ENCODE measurements at regions not wholly inside any gene's neighbourhood (a gene's known extent, or its start where the extent isn't known, plus 50 kb on each side); places are given as distances from the start of the nearest gene placed in this dataset.

- H3K36me3 Mint-ChIP-seq (ENCODE audit: low read depth) = no peaks in the 10 kb centered on the region
- DNase-seq = no peak
- no peak for TF ChIP-seq CTCF (IDR thresholded peaks at IDR 0.05)
- ChIA-PET POLR2A (no interaction called here), CTCF (no interaction called here)
- H3K27ac Mint-ChIP-seq = no peak overlapping the region
- ATAC-seq (ENCODE audit: low read depth) = no peak
- H3K4me1 Mint-ChIP-seq = no peaks in the 10 kb centered on the region
- H3K4me3 Mint-ChIP-seq = no peak overlapping the region
- no peaks in the 10 kb centered on the region for H3K27me3 Mint-ChIP-seq
- no peaks in the 10 kb centered on the region for H3K9me3 Mint-ChIP-seq
- intact Hi-C loops (cut with micrococcal nuclease) = no loop called here
Measured at GRCh38 chr15:62637950-62638619, 404.5 kb upstream of the TPM1 start.

GRCh38 chr15:62639432-62639831, 403.1 kb upstream of the TPM1 start:
- DNase-seq (no peak), ATAC-seq (ENCODE audit: low read depth) (no peak)
- Mint-ChIP-seq H3K4me1 (no peaks in the 10 kb centered on the region), H3K9me3 (no peaks in the 10 kb centered on the region), H3K36me3 (ENCODE audit: low read depth) (no peaks in the 10 kb centered on the region), H3K27ac (no peak overlapping the region), H3K4me3 (no peak overlapping the region), H3K27me3 (no peaks in the 10 kb centered on the region)
- TF ChIP-seq CTCF (IDR thresholded peaks at IDR 0.05) = no peak
- POLR2A ChIA-PET = no interaction called here
- CTCF ChIA-PET = no interaction called here
- intact Hi-C loops (cut with micrococcal nuclease) = no loop called here

- no peak overlapping the region for H3K4me3 Mint-ChIP-seq
- H3K4me1 Mint-ChIP-seq = no peaks in the 10 kb centered on the region
- H3K27ac Mint-ChIP-seq = no peak overlapping the region
- no peaks in the 10 kb centered on the region for H3K9me3 Mint-ChIP-seq
- CTCF ChIA-PET = no interaction called here
- H3K36me3 Mint-ChIP-seq (ENCODE audit: low read depth) = no peaks in the 10 kb centered on the region
- H3K27me3 Mint-ChIP-seq = no peaks in the 10 kb centered on the region
- intact Hi-C loops (cut with micrococcal nuclease) = no loop called here
- DNase-seq = no peak
- ATAC-seq (ENCODE audit: low read depth) = no peak
- POLR2A ChIA-PET = no interaction called here
- no peak for TF ChIP-seq CTCF (IDR thresholded peaks at IDR 0.05)
Measured at GRCh38 chr15:62639906-62640605, 402.5 kb upstream of the TPM1 start.

GRCh38 chr15:62641825-62642224, 400.7 kb upstream of the TPM1 start:
- ChIA-PET CTCF (no interaction called here), POLR2A (no interaction called here)
- H3K4me3 Mint-ChIP-seq = no peak overlapping the region
- TF ChIP-seq CTCF (IDR thresholded peaks at IDR 0.05) = no peak
- intact Hi-C loops (cut with micrococcal nuclease) = no loop called here
- no peak overlapping the region for H3K27ac Mint-ChIP-seq
- no peaks in the 10 kb centered on the region for H3K4me1 Mint-ChIP-seq
- no peak for DNase-seq
- H3K36me3 Mint-ChIP-seq (ENCODE audit: low read depth) = no peaks in the 10 kb centered on the region
- no peaks in the 10 kb centered on the region for H3K9me3 Mint-ChIP-seq
- H3K27me3 Mint-ChIP-seq = peaks cover 2% of the 10 kb centered on the region
- ATAC-seq (ENCODE audit: low read depth) = no peak

- CTCF ChIA-PET = no interaction called here
- H3K27me3 Mint-ChIP-seq = peaks cover 2% of the 10 kb centered on the region
- no peak for TF ChIP-seq CTCF (IDR thresholded peaks at IDR 0.05)
- H3K27ac Mint-ChIP-seq = no peak overlapping the region
- H3K36me3 Mint-ChIP-seq (ENCODE audit: low read depth) = no peaks in the 10 kb centered on the region
- H3K4me3 Mint-ChIP-seq = no peak overlapping the region
- H3K4me1 Mint-ChIP-seq = no peaks in the 10 kb centered on the region
- POLR2A ChIA-PET = no interaction called here
- DNase-seq (no peak), ATAC-seq (ENCODE audit: low read depth) (no peak)
- intact Hi-C loops (cut with micrococcal nuclease) = no loop called here
- H3K9me3 Mint-ChIP-seq = no peaks in the 10 kb centered on the region
Measured at GRCh38 chr15:62643572-62643971, 399.0 kb upstream of the TPM1 start.
